ENCODE measurements at regions not wholly inside any gene's neighbourhood (a gene's known extent, or its start where the extent isn't known, plus 50 kb on each side); places are given as distances from the start of the nearest gene placed in this dataset.

GRCh38 chr13:73876323-73876722, 257.9 kb downstream of the KLF12 start:
- ATAC-seq, result no peak
- TF ChIP-seq GLIS3 (CRISPR knock-in tag; IDR thresholded peaks at IDR 0.05), result no peak
- no peak for TF ChIP-seq ZNF8 (CRISPR knock-in tag; IDR thresholded peaks at IDR 0.05)
- no peak for TF ChIP-seq PPARA (CRISPR knock-in tag; IDR thresholded peaks at IDR 0.05; ENCODE audit: borderline replicate concordance)
- TF ChIP-seq POU6F1 (CRISPR knock-in tag; IDR thresholded peaks at IDR 0.05; ENCODE audit: borderline replicate concordance, low read depth), result no peak
- no peak for TF ChIP-seq RARB (CRISPR knock-in tag; IDR thresholded peaks at IDR 0.05)
- no peak for TF ChIP-seq SNAI2 (CRISPR knock-in tag; IDR thresholded peaks at IDR 0.05)
- TF ChIP-seq CSRNP3 (CRISPR knock-in tag; IDR thresholded peaks at IDR 0.05), result no peak
- no peak for TF ChIP-seq OSR1 (CRISPR knock-in tag; IDR thresholded peaks at IDR 0.05)
- TF ChIP-seq CREB5 (CRISPR knock-in tag; IDR thresholded peaks at IDR 0.05; ENCODE audit: low read depth), result no peak
- no peak for TF ChIP-seq ESRRG (CRISPR knock-in tag; IDR thresholded peaks at IDR 0.05)

- ATAC-seq, result no peak
- no peak for TF ChIP-seq TOX (CRISPR knock-in tag; IDR thresholded peaks at IDR 0.05; ENCODE audit: borderline replicate concordance)
- no peak for TF ChIP-seq ZFP30 (CRISPR knock-in tag; IDR thresholded peaks at IDR 0.05)
- TF ChIP-seq TCF4 (CRISPR knock-in tag; IDR thresholded peaks at IDR 0.05; ENCODE audit: borderline replicate concordance), result no peak
- TF ChIP-seq ZNF70 (CRISPR knock-in tag; IDR thresholded peaks at IDR 0.05), result no peak
These were observed 260.0 kb downstream of the KLF12 start for GRCh38 chr13:73873940-73874830.

GRCh38 chr13:73872397-73872796, 261.8 kb downstream of the KLF12 start:
- ATAC-seq, result no peak
- no peak for TF ChIP-seq ISL1 (CRISPR knock-in tag; IDR thresholded peaks at IDR 0.05)
- no peak for TF ChIP-seq ESRRG (CRISPR knock-in tag; IDR thresholded peaks at IDR 0.05)
- TF ChIP-seq RARB (CRISPR knock-in tag; IDR thresholded peaks at IDR 0.05), result no peak
- no peak for TF ChIP-seq TSHZ2 (CRISPR knock-in tag; IDR thresholded peaks at IDR 0.05)
- TF ChIP-seq SNAI2 (CRISPR knock-in tag; IDR thresholded peaks at IDR 0.05), result no peak
- TF ChIP-seq ZNF565 (CRISPR knock-in tag; conservative IDR thresholded peaks at IDR 0.05; ENCODE audit: low read depth), result no peak
- TF ChIP-seq ZC3H10 (CRISPR knock-in tag; IDR thresholded peaks at IDR 0.05), result no peak
- no peak for TF ChIP-seq CSRNP3 (CRISPR knock-in tag; IDR thresholded peaks at IDR 0.05)
- no peak for TF ChIP-seq ZFP3 (CRISPR knock-in tag; IDR thresholded peaks at IDR 0.05)
- TF ChIP-seq PATZ1 (CRISPR knock-in tag; IDR thresholded peaks at IDR 0.05; ENCODE audit: borderline replicate concordance), result no peak
- no peak for TF ChIP-seq POU6F1 (CRISPR knock-in tag; IDR thresholded peaks at IDR 0.05; ENCODE audit: borderline replicate concordance, low read depth)
- no peak for TF ChIP-seq ARNTL (CRISPR knock-in tag; IDR thresholded peaks at IDR 0.05; ENCODE audit: borderline replicate concordance, low read depth)
- no peak for TF ChIP-seq GLIS3 (CRISPR knock-in tag; IDR thresholded peaks at IDR 0.05)
- no peak for TF ChIP-seq CSDC2 (CRISPR knock-in tag; IDR thresholded peaks at IDR 0.05)
- no peak for TF ChIP-seq CREB5 (CRISPR knock-in tag; IDR thresholded peaks at IDR 0.05; ENCODE audit: low read depth)
- no peak for TF ChIP-seq PPARA (CRISPR knock-in tag; IDR thresholded peaks at IDR 0.05; ENCODE audit: borderline replicate concordance)
